Fibroblast of skin of scalp (primary cell): ENCODE measurements at regions not wholly inside any gene's neighbourhood (a gene's known extent, or its start where the extent isn't known, plus 50 kb on each side); places are given as distances from the start of the nearest gene placed in this dataset.

Experiments
- DNase-seq: peaks from one replicate; pipeline ENCODE4 v3.0.0-alpha.2; 2013

DNA sequence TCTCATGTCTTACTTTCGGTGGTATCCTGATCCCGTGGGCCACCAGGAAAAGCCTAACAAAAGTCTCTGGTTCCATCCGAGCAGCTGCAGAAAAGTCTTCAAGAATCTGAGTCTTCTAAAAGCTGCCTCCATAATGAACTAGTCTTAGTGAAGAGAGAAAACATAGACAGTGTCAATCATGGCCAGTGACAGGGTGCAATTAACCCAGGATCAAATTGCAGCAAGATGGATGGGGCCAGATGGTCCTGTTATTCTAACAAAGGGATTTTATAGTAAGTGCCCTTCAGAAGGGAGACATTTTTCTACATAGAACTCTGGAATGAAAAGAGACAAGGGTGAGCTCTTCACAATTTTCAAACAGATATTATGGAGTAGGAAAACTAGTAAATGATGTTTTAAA is 281.6 kb upstream of the ZFP64 start:
- DNase-seq = no peak

DNA sequence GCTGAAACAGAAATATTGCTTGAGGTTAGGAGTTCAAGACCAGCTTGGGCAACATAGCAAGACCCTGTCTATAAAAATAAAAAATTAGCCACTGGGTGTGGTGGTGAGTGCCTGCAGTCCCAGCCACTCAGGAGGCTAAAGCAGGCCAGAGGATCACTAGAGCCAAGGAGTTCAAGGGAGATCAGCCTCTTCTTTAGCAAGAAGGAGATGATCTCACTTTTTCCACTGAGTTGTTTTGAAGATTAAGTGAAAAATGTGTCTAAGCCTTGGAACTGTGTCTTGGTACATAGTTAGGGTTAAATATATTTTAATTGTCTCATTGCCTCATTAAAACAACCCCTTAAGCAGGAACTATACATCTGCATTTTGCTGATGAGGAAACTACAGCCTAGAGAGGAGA is 279.0 kb upstream of the ZFP64 start:
- DNase-seq = no peak

DNA sequence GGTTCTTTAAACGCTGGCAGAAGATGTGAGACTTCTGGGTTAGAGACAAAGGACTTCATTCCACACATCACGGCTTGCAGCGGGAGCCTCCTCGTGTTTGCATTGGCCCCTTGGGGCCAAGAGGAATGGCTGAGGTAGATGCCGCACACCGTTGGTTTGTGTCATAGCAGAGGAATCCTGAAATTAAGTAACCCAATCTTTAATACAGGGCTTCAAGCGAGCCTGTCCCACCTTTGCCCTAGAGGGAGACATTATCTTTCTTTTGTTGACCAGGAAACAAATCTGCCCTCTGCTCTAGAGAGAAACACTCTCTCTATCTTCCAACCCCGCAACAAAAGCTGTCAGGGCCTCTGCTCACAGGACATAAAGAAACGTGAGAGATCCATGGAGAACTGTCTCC is 277.5 kb upstream of the ZFP64 start:
- DNase-seq = no peak

- DNase-seq = no peak
These were observed 274.4 kb upstream of the ZFP64 start for GRCh38 chr20:52465991-52466390.

DNA sequence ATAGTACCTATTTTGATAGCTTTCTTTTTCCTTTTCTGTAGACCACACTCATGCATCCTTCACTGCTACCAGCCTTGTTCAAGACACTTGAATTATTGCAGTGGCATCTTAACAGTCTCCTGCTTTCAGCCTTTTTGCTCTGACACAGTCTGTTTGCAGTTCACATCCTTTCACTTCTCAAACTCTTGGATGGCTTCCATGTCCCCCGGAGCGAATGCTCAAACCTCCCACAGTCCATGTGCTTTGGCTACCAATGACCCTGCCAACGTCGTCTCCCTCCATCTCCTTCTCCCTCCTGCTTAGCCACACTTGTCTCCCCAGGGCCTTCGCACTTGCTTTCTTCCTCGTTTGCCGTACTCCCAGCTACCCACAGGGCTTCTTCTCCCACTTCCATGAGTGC is 270.0 kb upstream of the ZFP64 start:
- DNase-seq = peak; percentile 51

- DNase-seq = no peak
These were observed 267.6 kb upstream of the ZFP64 start for GRCh38 chr20:52459150-52459549.

DNA sequence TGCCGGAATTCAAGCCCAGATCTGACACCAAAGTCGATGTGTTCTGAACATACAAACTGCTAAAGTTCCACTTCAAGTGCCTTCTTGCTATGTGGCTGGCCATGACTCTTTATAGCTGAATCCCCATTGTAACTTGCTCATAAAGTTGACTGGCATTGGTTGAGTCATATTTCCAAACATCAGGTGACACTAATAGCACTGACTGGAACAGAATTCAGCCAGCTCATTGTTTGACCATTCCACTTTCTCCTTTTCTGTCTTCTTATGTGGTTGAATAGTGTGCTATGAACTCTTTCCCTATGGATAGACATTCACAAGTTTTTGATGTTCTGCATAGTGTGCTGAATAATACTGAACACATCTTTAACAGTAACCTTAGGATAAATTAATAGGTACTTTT is 266.2 kb upstream of the ZFP64 start:
- DNase-seq = no peak

DNA sequence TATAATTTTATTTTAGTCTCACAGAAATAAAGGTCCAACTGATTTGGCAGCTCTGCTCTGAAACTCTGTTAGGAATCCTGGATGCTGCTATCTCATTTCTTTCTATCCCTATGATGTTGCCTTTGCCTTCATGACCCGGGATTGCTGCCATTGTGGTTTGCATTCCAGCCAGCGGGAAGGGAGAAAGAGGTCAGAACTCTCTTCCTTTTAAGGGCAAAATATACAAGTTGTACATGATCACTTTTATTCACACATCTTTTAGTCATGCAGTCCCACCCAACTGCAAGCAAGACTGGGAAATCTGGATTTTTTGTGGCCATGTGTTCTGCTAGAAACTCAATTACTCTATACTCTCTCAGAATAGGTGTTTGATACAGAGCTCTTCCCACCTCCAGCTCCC is 263.1 kb upstream of the ZFP64 start:
- peak; percentile 97 for DNase-seq

GRCh38 chr20:52448513-52449232 is 257.1 kb upstream of the ZFP64 start:
- no peak for DNase-seq

DNA sequence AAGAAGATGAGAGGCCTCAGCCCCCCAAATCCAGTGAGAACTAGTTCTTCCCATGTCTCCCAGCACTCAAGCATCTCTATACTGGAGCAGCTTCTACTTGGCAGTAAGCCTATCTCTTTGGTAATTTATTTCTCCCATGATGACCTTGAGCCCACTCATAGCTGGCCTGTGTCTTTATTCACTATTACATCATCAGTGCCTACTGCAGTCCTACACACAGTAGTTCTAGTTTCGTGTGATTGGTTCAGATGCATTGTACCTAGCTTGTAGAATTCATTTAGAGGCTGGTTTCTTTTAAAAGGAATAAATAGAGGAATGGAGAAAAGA is 255.6 kb upstream of the ZFP64 start:
- no peak for DNase-seq

DNA sequence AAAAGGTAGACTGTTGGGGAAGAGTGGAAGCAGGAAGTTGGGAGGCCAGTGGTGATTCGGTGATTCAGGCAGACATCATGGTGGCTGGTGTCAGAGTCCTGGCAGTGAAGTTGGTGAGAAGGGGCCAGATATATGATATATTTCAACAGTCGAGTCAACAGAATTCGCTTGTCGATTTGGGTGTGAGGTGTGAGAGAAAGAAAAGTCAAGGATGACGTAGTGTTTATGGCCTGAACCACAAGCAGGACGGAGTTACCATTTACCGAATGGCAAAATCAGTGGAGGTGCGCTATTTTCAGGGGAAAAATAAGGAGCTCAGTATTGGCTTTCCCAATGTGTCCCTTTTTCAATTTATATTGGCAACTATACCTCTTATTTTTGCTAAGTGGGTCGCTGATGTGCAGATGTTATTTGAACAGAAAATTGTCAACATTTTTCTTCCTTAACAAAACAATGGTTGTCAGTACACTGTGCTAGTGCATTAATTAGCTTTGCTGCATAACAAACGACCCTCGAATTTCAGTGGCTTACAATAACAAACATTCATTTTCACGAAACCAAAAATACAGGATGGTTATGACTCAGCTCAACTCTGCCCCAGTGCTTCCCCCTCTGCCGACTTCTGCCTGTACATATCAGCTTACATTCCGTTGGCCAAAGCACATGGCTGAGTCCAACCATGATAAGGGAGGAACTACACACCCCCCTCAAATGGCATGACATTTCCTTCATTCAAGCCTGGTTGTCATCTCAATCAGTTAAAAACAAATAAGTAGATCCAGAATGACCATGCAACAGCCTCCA is 255.0 kb upstream of the ZFP64 start:
- peak; percentile 43 for DNase-seq

DNA sequence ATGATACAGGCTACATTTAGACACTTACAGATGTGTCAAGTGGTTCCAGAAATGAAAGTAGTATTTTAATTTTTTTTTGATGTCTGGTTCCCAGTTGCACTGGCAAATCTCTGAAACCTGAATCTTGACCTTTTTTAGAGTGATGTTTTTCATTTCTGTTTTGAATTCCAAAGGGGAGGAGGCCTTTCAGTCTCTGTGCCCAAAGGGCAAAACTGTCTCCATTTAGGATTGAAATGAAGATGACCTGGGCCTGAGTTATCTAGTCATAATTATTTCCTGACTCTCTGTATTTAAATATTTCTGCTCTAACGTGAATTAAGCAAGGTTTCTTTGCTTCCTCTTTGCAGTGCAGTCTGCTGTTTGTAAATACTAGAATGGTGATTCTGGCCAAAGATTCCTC is 252.9 kb upstream of the ZFP64 start:
- DNase-seq = no peak

- no peak for DNase-seq
These were observed 252.3 kb upstream of the ZFP64 start for GRCh38 chr20:52443874-52444273.

DNA sequence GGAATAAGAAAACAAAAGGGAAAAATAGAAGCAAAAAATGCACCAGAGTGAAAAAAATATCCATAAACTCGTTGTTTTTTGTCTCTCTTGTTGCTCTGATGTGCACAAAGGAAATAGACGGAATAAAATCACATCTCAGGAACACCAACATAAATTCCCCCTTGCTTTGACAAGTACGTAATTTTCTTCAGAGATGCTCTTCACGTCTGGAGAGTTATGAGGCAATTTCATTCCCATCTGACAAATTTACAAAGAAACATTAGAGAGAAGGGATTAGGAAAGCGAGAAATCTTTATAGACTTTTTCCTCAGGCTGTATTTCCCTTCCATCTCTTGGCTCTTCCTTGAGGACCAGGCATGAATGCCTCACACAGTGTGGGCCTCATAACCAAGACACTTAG is 250.1 kb upstream of the ZFP64 start:
- no peak for DNase-seq

DNA sequence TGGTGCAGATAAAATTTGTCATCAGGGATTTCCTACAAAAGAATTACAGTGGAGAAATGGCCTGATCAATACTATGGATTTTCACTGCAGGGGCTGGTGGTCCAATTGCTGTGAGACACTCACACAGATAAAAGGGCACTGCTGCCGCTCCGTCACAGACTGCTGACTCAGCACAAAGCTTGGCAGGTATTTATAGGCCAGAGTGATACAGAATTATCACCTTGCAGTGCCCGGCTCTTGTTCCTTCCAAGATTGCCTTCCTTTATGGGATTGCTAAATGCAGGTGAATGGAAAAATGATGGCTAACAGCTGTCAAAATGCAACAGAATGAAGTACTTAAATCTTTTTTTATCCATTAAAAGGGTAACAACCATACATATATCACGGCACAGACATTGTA is 247.8 kb upstream of the ZFP64 start:
- DNase-seq = no peak

DNA sequence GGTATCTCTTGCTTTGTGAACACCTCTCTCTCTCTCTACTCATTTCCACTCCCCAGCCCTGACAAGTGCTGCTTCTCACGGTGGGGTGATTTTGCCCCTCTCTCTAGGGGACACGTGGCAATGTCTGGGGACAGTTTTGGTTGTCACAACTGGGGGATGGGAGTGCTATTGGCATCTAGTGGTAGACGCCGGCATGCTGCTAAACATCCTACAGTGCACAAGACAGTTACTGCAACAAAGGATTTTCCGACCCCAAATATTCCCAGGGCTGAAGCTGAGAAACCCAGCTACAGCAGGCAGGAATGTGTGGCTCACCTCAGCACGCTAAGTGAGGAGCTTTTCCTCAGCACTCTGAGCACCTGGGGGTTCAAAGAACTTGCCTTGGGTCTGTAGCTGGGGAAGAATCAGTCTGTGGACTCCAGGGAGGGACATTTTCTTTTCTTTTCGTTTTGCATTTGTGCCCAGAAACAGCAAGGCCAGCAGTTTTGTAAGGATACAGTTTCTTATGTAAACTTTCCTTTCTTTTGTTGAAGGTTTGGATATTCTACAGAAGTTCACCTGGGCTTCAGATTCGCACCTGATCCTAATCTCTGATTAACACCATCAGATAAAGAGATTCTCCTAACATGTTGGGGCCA is 246.9 kb upstream of the ZFP64 start:
- DNase-seq = no peak

- no peak for DNase-seq
These were observed 242.9 kb upstream of the ZFP64 start for GRCh38 chr20:52434453-52434852.

DNA sequence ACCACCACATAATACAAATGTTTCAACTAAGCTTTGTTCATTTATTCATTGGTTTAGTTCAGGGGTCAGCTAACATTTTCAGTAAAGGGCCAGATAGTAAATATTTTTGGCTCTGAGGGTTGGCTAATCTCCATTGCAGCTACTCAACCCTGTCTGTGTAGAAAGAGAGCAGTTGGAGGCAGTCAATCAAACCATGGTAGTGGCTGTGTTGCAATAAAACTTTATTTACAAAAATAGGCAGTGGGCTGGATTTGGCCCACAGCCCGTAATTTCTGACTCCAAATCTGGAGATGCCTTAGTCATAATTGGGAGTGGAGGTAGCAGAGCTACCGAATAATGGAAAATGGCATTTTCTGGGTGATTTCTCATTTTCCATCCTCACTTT is 242.5 kb upstream of the ZFP64 start:
- DNase-seq = no peak

DNA sequence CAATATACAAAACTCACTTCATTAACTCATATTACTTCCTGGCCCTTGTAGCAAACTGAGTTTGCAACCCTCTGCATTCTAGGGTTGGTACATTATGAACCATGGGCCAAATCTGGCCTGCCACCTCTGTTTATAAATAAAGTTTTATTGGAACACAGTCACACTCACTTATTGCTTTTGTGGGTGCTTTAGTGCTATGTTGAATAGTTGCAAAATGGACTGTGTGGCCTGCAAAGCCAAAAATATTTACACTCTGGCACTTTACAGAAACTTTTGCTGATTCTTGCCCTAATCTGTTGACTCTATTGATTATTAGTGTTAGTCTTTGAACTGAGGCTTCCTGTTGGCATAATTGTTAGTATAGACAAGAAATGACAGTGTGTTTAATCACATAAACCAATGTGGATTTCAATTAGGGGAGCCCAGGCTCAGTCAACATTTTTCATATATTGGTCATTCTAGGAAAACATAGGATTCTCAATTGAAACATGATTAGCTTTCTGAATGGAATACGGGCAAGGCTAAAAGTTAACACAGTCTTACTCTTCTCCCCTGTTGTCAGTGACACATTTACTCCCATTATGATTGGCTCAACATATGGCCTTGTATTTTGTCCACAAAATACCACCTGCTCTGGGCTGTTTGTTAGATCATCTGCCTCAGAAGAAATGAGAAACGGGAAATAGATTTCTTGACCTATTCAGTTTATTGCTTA is 241.9 kb upstream of the ZFP64 start:
- DNase-seq = no peak

DNA sequence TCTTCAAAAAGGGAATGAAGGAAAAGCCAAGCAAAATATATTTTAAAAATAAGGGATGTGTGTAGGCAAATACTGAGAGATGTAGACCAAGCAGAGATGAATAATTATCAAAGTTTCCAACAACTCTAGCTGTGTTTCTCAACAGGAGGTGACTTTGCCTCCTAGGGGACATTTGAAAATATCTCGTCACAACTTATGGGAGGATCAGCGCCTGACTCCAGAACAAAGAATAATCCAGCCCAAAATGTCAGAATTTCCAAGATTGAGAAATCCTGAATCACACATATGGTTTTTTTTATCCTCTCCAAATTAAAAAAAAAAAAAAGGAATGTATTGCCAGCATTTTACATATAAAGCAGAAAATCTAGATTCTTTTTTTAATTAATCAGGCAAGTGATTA is 241.2 kb upstream of the ZFP64 start:
- DNase-seq = peak; percentile 63

DNA sequence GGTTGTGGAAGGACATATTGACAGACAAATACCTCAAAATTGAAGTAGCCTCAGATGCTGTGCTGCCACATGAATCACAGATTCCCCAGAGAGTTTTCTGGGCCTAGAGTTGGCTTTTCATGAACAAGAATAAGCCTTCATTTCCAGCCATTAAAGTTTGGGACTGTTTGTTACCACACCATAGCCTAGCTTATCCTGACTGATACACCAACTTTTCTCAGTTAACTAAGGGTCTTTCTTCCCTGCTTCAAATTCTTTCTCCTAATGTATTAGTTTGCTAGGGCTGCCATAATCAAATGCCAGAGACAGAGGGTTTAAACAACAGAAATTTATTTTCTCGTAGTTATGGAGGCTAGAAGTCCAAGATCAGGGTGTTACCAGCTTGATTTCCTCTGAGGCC is 237.4 kb upstream of the ZFP64 start:
- no peak for DNase-seq

GRCh38 chr20:52427960-52428359 is 236.4 kb upstream of the ZFP64 start:
- DNase-seq = no peak

GRCh38 chr20:52426856-52427255 is 235.3 kb upstream of the ZFP64 start:
- no peak for DNase-seq
